GM19372 (cell line): ENCODE measurements at regions not wholly inside any gene's neighbourhood (a gene's known extent, or its start where the extent isn't known, plus 50 kb on each side); places are given as distances from the start of the nearest gene placed in this dataset.

ENCODE experiments used
- ATAC-seq: cut with Tn5 transposase; IDR thresholded peaks from one replicate; pipeline ENCODE4 v1.9.1; 2021; ENCODE audit warnings: mild to moderate bottlenecking, low read depth, moderate library complexity; ENCODE audit not compliant: unreplicated experiment

GRCh38 chr18:22467760-22468553 lies 50.2 kb upstream of the CTAGE1 start:
- no peak for ATAC-seq

DNA sequence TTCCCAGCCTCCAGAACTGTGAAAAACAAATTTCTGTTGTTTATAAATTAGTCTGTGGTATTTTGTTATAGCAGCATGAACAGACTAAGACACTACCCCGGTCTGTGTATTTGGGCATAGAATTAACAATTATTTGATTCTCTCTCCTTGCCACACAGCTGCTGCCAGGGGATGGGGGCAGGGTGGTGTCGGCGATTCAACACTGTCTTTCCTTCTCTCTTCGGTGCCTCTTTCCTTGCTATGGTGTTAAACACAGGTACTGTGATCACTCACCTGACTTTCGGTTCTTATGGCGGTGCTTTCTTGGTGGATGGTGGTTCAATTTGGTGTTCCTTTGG lies 50.8 kb upstream of the CTAGE1 start:
- ATAC-seq, result no peak

DNA sequence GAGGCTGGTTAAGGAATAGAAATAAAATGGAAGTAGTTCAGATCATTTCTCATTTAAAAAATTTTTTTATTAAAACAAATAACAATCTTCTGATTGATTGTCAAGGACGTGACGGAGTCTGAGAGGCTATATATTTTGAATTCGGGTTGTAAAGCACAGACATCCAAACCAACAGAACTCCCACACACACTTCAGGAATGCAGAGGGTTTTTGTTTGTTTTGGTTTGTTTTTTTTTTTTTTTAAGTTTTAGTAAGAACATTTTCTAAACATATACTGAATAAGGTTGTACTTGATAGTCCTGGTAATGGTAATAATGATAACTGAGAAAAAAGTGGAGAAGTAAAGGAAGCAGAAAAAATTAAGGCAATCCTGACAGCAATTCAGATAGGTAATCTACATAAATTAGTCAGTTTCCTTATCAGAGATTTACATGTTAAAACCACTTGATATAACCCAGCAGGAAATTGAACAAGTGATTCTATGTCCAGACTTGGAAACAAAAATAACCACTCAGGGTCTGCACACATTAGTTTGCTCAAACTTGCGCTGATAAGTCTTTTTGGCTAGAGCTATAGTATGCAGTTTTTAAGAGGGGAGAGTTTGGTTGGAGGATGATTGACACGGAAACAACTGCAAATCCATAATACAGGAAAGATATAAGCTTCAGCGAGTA lies 51.5 kb upstream of the CTAGE1 start:
- no peak for ATAC-seq

- ATAC-seq, result no peak
Observed at GRCh38 chr18:22469926-22470247, 52.2 kb upstream of the CTAGE1 start.

DNA sequence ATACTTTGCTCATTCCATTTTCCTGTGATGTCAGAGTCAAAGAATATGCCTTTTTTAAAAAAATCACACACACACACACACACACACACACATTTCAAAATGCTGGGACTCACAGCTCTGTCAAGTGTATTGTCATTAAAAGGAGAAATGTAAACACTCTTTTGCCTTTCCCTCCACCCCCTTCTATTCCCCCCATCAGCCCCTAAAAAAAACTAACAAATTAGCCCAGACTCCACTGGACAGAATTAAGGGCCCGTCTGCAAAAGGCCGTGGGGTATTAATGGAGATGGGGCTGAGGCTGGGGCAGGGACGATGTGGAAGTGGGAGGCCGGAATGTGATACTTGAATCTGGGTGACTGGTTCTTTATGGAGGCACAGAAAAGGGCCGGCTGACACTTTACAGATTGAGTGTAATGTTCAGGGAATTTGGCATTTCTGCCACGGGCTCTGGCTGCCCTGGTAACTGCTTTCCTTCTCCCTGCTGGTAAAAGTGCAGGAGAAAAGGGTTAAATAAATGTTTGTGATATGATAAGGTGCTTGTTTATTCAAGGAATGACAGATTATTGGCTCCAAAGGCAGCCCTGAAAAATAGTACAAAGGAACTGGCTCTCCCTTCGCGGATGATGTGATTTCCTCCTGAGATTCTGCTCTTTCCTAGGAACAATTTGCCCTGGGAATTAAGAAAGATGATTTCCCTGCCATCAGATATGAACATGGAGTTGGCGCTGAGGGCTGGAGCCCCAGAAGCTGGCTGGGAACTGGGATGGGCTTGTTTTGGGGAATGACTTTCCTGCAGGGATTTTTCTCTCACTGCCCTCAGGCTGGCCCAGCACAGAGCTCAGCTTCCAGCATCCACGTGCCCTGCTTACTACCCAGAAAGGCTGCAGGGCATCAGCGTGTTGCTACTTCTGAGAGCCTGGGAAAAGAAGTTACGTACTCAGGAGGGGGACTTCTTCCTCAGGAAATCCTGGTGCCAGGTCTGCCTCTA lies 52.8 kb upstream of the CTAGE1 start:
- ATAC-seq, result no peak

- ATAC-seq, result no peak
Observed at GRCh38 chr18:22471546-22472131, 53.9 kb upstream of the CTAGE1 start.

GRCh38 chr18:22473366-22473765 lies 55.7 kb upstream of the CTAGE1 start:
- ATAC-seq, result no peak

GRCh38 chr18:22475426-22476100 lies 57.8 kb upstream of the CTAGE1 start:
- no peak for ATAC-seq

GRCh38 chr18:22477222-22477621 lies 59.5 kb upstream of the CTAGE1 start:
- ATAC-seq, result no peak

- no peak for ATAC-seq
Observed at GRCh38 chr18:22482948-22483347, 65.2 kb upstream of the CTAGE1 start.

DNA sequence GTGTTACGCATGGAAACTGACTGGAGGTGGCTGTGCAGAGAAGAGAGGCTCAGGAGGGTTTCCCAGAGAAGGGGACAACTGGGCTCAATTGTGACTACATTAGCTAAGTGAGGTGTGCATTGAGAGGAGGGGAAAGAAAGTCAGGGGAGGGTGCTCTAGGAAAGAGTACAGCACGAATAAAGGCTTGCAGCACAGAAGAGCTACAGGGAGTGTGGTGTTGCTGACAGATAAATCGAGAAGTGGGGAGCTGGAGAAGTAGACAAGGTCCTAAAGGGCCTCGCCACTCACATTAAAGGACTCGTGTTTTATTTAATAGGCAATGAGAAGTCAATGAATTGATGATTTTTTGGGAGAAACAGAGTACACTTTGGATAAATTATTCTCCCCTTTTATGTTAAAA lies 65.7 kb upstream of the CTAGE1 start:
- ATAC-seq, result no peak

DNA sequence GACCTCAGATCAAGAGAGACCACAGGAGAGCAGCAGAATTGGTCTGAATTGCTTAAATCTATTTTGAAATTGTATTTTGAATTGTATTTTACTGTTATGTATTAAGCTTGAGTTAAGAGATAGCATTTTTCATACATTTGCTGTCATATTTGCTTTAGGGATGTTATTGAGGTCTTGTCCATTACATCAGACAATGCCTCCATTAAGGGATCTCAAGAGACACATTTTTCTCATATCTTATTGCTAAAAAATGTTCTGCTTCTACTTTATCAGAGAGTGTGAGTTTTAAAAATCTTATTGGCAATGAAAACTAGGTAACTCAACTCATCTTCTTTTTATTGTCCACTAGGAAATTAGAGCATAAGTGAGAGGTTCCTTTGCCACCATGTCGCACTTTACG lies 66.8 kb upstream of the CTAGE1 start:
- no peak for ATAC-seq

DNA sequence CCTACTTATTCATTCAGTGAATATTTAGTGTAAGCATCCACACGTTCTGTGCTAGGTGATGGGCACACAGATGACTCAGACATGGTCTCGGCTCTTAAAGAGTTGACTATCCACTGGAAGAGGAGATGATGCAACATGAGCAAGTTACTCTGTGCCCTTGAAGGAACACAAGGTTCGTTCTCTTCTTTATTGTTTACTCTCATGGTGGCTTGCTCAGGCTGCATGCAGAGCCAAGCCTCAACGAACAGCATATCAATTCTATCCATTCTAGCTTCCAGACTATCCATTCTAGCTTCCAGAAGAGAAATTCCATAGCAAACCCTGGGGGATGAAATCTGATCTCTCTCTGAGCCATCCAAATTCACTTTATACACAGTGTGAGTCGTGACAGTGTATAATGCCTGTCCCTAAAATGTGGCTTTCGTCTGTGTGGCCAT lies 68.1 kb upstream of the CTAGE1 start:
- no peak for ATAC-seq

DNA sequence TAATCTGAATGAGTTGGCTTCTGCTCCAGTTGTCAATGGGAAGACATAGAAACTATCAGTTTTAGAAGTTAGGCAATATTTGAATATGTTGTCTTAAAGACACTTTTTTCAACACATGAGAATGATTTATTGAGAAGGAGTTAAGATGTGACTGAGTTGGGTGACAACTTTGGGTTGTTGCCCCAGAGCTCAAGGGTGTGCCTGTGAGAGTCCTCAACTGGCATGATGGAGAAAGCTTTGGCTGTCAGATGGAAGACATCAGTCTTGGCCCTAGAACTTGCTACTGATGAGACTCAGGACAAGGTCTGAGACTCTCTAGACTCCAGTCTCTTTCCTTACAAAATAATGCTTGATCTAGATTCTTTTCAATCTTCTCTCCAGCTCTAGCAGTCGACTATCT lies 69.0 kb upstream of the CTAGE1 start:
- ATAC-seq, result no peak

GRCh38 chr18:22488554-22488953 lies 70.8 kb upstream of the CTAGE1 start:
- ATAC-seq, result no peak

DNA sequence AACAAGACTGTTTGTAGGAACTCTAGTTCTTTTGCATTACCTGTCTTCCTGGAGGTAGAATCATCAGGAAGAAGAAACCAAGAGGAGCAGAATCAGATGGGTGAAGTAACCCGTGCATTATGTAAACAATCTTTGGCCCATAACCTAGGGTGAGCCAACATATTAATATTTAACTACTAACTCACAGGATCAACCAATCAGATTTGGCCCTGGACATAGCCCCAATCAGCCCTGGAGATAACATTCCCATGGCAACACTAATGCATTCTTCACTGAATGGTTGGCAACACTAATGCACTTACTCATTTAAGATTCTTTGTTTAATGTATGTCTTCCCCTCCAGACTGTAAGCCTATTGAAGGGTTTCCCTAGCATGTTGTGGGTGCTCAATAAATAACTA lies 72.0 kb upstream of the CTAGE1 start:
- ATAC-seq, result no peak

DNA sequence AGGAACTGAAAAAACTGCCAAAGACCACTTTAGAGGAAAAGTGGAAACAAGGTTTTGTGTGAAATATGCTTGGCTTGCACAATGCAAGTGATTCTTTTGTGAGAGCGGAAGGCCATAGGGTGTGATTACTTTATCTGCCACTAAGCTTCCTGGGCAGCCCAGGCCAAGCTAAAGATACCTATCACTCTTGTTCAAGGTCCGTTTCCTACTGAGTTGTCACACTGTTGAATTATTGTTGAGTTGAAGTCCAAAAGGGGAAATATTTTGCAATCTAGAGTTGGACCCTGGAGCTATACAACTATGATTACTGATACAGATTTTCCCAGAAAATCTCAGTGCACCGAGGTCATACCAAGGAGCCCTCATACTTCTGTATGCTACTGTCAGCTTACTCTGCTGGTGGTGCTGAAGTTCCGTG lies 72.7 kb upstream of the CTAGE1 start:
- ATAC-seq, result no peak

GRCh38 chr18:22493255-22493654 lies 75.5 kb upstream of the CTAGE1 start:
- ATAC-seq, result no peak

GRCh38 chr18:22493940-22494339 lies 76.2 kb upstream of the CTAGE1 start:
- ATAC-seq, result no peak

GRCh38 chr18:22494771-22495170 lies 77.1 kb upstream of the CTAGE1 start:
- no peak for ATAC-seq
